T-helper 17 cell (primary cell): ENCODE measurements at regions not wholly inside any gene's neighbourhood (a gene's known extent, or its start where the extent isn't known, plus 50 kb on each side); places are given as distances from the start of the nearest gene placed in this dataset.

ENCODE experiments used
- ATAC-seq: fragments of 150-1000 bp; cut with Tn5 transposase; 2 replicates; pipeline ENCODE4 v1.10.0; 2021; ENCODE audit warnings: mild to moderate bottlenecking, moderate library complexity
- DNase-seq, 3 donors: peaks; one replicate each; pipeline versions ENCODE4 v3.0.0 to v3.0.0-alpha.2; 2020 to 2021
- H3K9me3 ChIP-seq: one replicate; pipeline ENCODE4 v1.7.0; 2013; ENCODE audit warnings: low read length, mild to moderate bottlenecking; ENCODE audit not compliant: control insufficient read depth, poor library complexity, severe bottlenecking
- H3K27ac Mint-ChIP-seq: one replicate; pipeline ENCODE4 v1.8.0; 2022; ENCODE audit warnings: mild to moderate bottlenecking, moderate library complexity, mixed read lengths
- H3K27me3 Mint-ChIP-seq: one replicate; pipeline ENCODE4 v1.8.0; 2022; ENCODE audit warnings: mixed read lengths
- H3K36me3 Mint-ChIP-seq: one replicate; pipeline ENCODE4 v1.8.0; 2022; ENCODE audit warnings: low read depth, mixed read lengths
- H3K4me1 Mint-ChIP-seq: one replicate; pipeline ENCODE4 v1.8.0; 2022; ENCODE audit warnings: mild to moderate bottlenecking, mixed read lengths
- H3K4me3 Mint-ChIP-seq: one replicate; pipeline ENCODE4 v1.8.0; 2022; ENCODE audit warnings: mild to moderate bottlenecking, moderate library complexity, mixed read lengths

DNA sequence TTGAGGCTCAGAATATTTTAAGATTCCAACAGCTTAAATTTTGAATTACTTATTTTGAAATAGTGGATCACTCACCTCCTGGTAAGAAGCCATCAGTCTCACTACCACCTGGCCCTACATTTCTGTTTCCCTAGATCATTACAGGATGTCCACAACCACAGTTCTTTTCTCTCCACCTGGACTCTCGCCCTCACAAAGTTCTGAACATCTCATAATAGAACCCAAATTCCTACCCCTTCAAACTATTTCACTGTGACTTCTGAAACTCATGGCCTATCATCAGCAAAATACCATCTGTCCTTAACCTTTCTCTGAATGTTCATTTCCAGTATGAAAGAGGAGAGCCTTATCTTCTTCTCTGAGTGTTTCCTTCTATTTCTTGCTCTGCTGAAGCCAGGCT lies 299.2 kb upstream of the MGAT5 start:
- H3K4me3 Mint-ChIP-seq = no peak overlapping the region
- peaks cover 46% of the 10 kb centered on the region for H3K27me3 Mint-ChIP-seq
- DNase-seq (no peak), ATAC-seq (no peak)
- no peak overlapping the region for H3K27ac Mint-ChIP-seq
- H3K36me3 Mint-ChIP-seq = peaks cover 2% of the 10 kb centered on the region
- no peaks in the 10 kb centered on the region for H3K9me3 ChIP-seq
- peaks cover 9% of the 10 kb centered on the region for H3K4me1 Mint-ChIP-seq

DNA sequence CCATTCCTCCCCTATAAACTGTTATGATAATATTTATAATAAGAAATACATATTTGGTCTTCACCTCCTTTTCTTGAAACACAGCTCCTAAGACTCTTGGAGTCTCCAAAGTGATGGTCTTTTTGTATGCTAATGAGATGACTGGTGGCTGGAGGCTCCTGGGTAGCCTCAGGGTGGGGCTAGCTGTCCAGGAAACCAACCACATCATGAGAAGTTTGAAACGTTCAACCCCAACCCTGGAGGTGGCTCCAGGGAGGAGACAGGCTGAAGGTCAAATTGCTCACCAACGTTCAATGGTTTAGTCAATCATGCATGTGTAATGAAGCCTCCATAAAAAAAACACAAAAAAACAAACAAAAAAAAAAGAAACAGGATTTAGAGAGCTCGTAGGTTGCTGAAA lies 298.7 kb upstream of the MGAT5 start:
- peaks cover 2% of the 10 kb centered on the region for H3K36me3 Mint-ChIP-seq
- peaks cover 9% of the 10 kb centered on the region for H3K4me1 Mint-ChIP-seq
- no peak for ATAC-seq
- no peak for DNase-seq
- no peak overlapping the region for H3K27ac Mint-ChIP-seq
- peaks cover 48% of the 10 kb centered on the region for H3K27me3 Mint-ChIP-seq
- H3K4me3 Mint-ChIP-seq = no peak overlapping the region
- no peaks in the 10 kb centered on the region for H3K9me3 ChIP-seq

DNA sequence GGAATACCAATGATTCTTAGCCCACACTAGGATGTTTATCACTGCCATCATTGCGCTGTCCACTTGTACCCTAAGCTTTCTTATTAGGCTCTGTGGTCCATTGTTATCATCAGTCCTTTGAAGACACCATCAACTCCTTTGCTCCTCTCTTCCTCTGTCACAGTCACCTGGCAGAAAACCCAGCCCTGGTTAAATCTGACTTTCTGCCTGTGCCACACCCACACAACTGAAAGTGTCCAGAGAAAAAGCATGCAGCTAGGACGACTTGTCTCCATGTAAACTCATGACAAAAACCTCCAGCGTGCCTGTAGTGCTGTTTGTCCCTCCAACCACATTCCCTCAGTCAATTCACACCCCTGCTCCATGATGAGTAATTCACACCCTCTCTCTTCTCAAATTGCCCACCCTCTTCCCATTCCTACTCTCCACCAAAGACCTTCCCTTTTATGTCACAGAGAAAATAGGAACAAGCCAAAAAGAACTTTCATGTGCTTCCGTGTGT lies 297.4 kb upstream of the MGAT5 start:
- peaks cover 9% of the 10 kb centered on the region for H3K4me1 Mint-ChIP-seq
- no peaks in the 10 kb centered on the region for H3K9me3 ChIP-seq
- peaks cover 54% of the 10 kb centered on the region for H3K27me3 Mint-ChIP-seq
- no peak for ATAC-seq
- H3K36me3 Mint-ChIP-seq = peaks cover 2% of the 10 kb centered on the region
- H3K4me3 Mint-ChIP-seq = no peak overlapping the region
- H3K27ac Mint-ChIP-seq = no peak overlapping the region
- DNase-seq = no peak

DNA sequence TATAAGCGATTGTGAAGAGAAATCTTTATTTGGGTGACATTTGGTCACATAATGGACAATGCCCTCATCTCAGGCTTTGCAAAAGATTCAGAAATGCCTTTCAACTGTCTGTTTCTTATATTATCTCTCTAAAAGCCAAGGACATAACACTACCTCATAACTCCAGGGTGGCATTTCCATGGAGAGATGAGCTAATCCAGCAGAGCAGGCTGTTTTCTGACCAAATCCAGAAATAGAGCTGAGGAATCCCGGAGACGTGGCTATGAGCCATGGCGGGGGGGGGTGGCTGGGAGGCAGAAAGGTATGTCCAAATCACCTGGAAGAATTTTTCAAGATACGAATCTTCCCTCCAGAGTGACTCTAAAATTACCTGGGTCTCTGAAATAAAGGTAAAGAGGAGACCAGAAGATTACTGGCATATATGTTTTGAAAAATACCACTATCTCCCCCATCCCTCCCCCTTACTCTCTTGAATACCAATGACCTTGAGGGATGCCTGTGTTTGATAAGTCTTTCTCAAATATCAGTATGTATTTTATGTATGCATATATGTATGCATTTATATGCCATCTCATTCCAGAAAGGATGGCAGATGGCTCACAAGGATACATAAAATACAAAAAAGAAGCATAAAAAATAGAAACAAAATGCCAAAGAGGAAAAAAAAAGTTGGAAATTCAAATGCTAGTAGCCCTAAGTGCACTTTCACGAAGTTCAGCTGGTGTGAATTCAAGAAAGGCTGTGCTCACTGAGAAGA lies 296.0 kb upstream of the MGAT5 start:
- Mint-ChIP-seq H3K27me3 (peaks cover 54% of the 10 kb centered on the region), H3K36me3 (peaks cover 2% of the 10 kb centered on the region), H3K27ac (no peak overlapping the region), H3K4me1 (peaks cover 9% of the 10 kb centered on the region), H3K4me3 (no peak overlapping the region)
- ATAC-seq (no peak), DNase-seq (no peak)
- no peaks in the 10 kb centered on the region for H3K9me3 ChIP-seq

DNA sequence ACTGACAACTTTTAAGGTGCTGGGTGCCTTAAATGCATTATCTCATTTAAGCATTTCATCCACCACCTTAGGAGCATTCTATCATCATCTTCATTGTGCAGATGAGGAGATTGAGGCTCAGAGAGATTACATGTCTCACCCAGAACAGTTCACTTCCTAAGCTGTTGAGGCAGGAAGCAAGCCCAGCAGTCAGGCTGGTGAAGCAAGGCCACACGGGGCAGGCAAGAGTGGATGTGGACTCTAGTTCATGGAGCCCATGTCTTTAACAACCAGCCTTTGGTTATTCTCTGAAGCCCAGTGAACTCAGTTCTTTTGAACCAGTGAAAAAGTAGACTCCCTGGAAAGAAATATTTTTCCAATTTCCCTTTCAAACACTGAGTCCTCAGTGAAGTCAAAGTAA lies 294.8 kb upstream of the MGAT5 start:
- DNase-seq (no peak), ATAC-seq (no peak)
- H3K27me3 Mint-ChIP-seq = peaks cover 65% of the 10 kb centered on the region
- H3K4me1 Mint-ChIP-seq = peaks cover 9% of the 10 kb centered on the region
- no peak overlapping the region for H3K4me3 Mint-ChIP-seq
- no peaks in the 10 kb centered on the region for H3K9me3 ChIP-seq
- H3K36me3 Mint-ChIP-seq = no peaks in the 10 kb centered on the region
- no peak overlapping the region for H3K27ac Mint-ChIP-seq

DNA sequence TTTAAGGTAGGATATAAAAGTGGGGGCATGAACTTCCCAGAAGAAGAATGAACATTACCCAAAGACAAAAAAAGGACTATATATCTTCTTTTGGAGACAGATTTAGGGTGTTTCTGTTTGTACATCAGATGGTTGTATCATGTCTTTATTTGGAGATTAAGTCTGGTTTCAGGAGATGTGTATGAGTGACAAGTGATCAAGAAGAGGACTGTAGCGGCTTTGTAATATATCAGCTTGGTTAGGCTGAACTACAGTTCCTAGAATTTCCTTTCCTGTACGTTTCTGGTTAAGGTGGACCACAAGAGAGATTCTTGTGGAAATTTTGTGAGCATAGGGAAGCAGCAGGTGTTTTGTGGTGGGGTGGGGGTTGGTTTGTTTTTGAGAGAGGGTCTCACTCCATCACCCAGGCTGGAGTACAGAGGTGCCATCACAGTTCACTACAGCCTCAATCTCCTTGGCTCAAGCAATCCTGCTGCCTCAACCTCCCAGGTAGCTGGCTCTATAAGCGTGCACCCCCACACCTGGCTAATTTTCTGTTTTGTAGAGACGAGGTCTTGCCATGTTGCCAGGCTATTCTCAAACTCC lies 287.1 kb upstream of the MGAT5 start:
- no peaks in the 10 kb centered on the region for H3K9me3 ChIP-seq
- DNase-seq (no peak), ATAC-seq (no peak)
- peaks cover 53% of the 10 kb centered on the region for H3K27me3 Mint-ChIP-seq
- H3K27ac Mint-ChIP-seq = no peak overlapping the region
- no peak overlapping the region for H3K4me3 Mint-ChIP-seq
- peaks cover 6% of the 10 kb centered on the region for H3K36me3 Mint-ChIP-seq
- peaks cover 7% of the 10 kb centered on the region for H3K4me1 Mint-ChIP-seq

DNA sequence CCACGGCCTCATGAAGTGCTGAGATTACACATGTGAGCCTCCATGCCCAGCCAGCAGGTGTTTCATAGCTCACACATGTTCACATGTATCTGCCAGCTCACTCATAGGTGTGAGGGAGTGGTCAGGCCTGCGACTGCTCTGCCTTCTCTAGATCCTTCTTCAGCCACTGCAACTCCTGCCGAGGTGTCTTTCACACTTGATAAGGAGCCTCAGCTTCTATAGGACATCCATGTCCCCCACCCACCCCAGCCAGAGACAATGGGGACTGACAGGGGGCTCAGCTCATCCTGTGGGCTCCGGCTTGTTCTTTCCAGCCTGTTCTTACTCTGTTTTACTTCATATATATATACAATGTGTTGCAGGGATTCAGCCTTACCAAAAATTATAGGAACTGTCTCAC lies 286.5 kb upstream of the MGAT5 start:
- Mint-ChIP-seq H3K27me3 (peaks cover 55% of the 10 kb centered on the region), H3K36me3 (peaks cover 6% of the 10 kb centered on the region), H3K27ac (no peak overlapping the region), H3K4me1 (peaks cover 7% of the 10 kb centered on the region), H3K4me3 (no peak overlapping the region)
- ATAC-seq (no peak), DNase-seq (no peak)
- no peaks in the 10 kb centered on the region for H3K9me3 ChIP-seq

DNA sequence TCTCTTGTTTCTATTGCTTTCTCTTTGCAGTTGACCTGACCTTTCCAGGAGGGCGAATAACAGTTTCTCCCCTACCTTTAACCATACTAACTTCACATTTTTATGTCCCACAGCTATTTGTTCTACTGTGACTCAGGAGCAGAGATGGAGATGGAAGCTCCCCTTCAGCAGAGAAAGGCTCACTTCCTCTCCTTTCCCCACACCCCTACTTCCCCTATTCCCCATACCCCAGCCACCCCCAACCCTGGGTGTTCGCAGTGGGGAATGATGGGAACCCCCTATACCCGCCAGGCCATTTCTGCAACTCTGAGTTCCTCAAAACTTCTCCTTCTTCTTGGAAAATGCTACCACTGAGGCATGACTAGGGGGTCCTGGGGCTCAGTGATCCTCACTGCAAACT lies 285.4 kb upstream of the MGAT5 start:
- Mint-ChIP-seq H3K27me3 (peaks cover 49% of the 10 kb centered on the region), H3K4me3 (no peak overlapping the region), H3K36me3 (peaks cover 6% of the 10 kb centered on the region), H3K4me1 (peaks cover 7% of the 10 kb centered on the region), H3K27ac (no peak overlapping the region)
- no peak for ATAC-seq
- no peak for DNase-seq
- H3K9me3 ChIP-seq = no peaks in the 10 kb centered on the region

DNA sequence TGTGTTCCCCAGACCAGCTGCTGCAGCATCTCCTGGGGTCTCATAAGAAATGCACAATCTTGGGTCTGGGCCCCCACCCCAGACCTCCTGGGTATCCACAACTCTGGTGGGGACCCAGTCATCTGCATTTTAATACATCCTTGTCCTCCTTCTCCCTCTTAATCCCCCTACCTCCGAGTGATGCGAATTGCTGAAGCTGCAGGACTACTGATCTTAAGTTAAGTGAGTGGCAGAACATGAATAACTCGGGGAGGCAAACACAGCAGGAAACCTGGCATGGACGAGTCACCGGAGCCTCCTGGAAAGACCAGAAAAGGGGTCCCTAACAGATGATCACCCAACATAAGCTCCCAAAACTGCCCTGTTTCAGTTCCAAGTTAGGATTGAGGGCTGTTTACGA lies 283.2 kb upstream of the MGAT5 start:
- peaks cover 7% of the 10 kb centered on the region for H3K4me1 Mint-ChIP-seq
- peaks cover 42% of the 10 kb centered on the region for H3K27me3 Mint-ChIP-seq
- H3K36me3 Mint-ChIP-seq = peaks cover 5% of the 10 kb centered on the region
- ATAC-seq (no peak), DNase-seq (no peak)
- H3K9me3 ChIP-seq = no peaks in the 10 kb centered on the region
- no peak overlapping the region for H3K4me3 Mint-ChIP-seq
- H3K27ac Mint-ChIP-seq = no peak overlapping the region

DNA sequence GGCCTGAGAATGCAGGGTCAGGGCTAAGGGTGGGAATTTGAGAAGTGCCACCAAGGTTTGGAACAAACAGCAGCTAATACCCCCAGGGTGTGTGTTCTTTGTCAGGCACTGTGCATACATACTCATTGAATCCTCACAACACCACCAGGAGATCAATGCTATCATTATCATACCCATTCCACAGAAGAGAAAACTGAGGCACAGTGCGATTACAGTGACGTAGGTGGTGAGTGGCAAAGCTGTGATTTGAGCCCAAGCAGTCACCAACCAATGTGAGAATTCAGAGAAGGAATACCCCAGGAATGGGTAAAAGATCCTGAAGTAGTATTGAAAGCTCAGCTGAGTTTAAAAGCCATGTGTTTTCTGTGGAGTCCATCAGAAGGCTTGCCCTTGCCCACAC lies 281.6 kb upstream of the MGAT5 start:
- H3K4me3 Mint-ChIP-seq = no peak overlapping the region
- peaks cover 5% of the 10 kb centered on the region for H3K36me3 Mint-ChIP-seq
- H3K9me3 ChIP-seq = no peaks in the 10 kb centered on the region
- H3K27me3 Mint-ChIP-seq = peaks cover 27% of the 10 kb centered on the region
- ATAC-seq = no peak
- no peak overlapping the region for H3K27ac Mint-ChIP-seq
- peaks cover 5% of the 10 kb centered on the region for H3K4me1 Mint-ChIP-seq
- DNase-seq = no peak

DNA sequence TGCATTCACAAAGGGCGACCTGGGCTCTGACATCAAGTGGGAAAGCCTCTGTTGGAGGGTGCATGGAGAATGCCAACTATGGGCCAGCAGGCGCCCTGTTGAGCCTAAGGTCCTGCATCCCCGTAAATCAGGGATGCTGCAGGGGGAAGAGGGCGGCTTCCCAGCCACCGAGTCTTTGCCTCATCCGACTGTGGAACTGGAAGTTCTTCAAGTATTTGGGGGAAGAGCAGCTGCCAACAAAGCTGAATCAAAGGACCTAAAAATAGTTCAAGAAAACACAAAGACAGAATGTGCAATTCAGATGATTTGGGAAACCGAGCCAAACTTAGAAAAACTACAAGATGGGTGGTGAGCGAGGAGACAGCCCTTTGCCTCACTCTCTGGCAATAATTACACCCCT lies 281.1 kb upstream of the MGAT5 start:
- peaks cover 25% of the 10 kb centered on the region for H3K27me3 Mint-ChIP-seq

DNA sequence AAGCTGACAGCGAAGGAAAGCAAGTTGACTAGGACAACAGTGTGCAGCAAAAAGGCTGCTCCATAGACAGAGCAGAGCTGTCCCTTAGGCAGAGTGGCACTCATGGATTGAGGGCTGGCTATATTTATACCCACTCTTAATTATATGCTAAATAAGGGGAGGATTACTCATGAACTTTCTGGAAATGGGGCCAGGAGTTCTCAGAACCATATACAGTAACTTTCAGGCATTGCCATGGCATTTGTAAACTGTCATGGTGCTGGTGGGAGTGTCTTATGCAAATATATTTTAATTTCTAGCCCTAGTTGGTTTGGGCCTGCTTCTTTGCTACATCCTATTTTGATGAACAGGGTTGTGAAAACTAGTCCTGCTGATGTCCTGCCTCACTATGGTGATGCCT lies 279.5 kb upstream of the MGAT5 start:
- H3K4me1 Mint-ChIP-seq = peaks cover 5% of the 10 kb centered on the region
- no peak overlapping the region for H3K27ac Mint-ChIP-seq
- no peak overlapping the region for H3K4me3 Mint-ChIP-seq
- DNase-seq = no peak
- no peaks in the 10 kb centered on the region for H3K9me3 ChIP-seq
- ATAC-seq = no peak
- H3K27me3 Mint-ChIP-seq = peaks cover 20% of the 10 kb centered on the region
- peaks cover 5% of the 10 kb centered on the region for H3K36me3 Mint-ChIP-seq

More for the DNA sequence above, 281.1 kb upstream of the MGAT5 start:
- no peak overlapping the region for H3K4me3 Mint-ChIP-seq
- peaks cover 5% of the 10 kb centered on the region for H3K36me3 Mint-ChIP-seq
- H3K9me3 ChIP-seq = no peaks in the 10 kb centered on the region
- no peak overlapping the region for H3K27ac Mint-ChIP-seq
- peaks cover 5% of the 10 kb centered on the region for H3K4me1 Mint-ChIP-seq
- ATAC-seq (no peak), DNase-seq (no peak)

DNA sequence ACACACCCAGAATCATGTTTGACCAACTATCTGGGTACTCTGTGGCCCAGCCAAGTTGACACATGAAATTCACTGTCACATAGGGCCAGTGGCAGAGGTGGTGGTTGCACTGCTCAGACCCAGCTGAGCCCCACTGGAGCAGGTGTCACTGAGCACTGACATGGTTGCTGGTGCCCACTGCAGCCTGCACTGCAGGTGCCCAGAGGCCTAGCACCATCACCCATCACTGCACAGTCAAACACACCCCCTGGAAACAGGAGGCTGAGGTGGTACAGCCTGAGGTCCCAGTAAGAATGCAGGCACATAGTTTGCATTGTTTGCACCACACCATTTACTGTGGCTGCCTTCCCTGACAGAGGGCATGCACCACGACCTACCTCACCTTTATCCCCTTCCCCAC lies 278.7 kb upstream of the MGAT5 start:
- H3K27me3 Mint-ChIP-seq = peaks cover 17% of the 10 kb centered on the region
- no peak for ATAC-seq
- H3K27ac Mint-ChIP-seq = no peak overlapping the region
- H3K4me1 Mint-ChIP-seq = peaks cover 2% of the 10 kb centered on the region
- no peaks in the 10 kb centered on the region for H3K9me3 ChIP-seq
- H3K36me3 Mint-ChIP-seq = peaks cover 2% of the 10 kb centered on the region
- DNase-seq = no peak
- no peak overlapping the region for H3K4me3 Mint-ChIP-seq
